ENCODE measurements at regions not wholly inside any gene's neighbourhood (a gene's known extent, or its start where the extent isn't known, plus 50 kb on each side); places are given as distances from the start of the nearest gene placed in this dataset.

DNA sequence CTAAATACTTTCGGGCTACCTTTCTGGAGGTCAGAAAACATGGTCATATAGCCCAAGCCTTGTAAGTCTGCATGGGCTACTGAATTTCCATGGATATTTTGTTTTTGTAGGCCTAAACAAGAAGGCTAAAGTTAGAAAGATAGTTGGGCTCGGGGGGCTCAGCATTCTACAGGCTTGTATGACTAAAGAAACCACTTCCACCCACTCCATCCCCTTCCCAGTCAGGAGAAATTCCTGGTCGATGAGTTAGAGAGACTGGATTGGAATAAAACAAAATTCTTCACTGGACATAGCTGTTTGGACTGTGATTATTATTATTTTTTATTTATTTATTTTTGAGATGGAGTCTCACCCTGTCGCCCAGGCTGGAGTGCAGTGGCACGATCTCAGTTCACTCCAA is 539.4 kb upstream of the TNP1 start:
- H3K4me3 Mint-ChIP-seq: no peak overlapping the region
- peaks cover 11 to 24% of the 10 kb centered on the region in 2 donors for H3K4me1 ChIP-seq (ENCODE audit: control insufficient read depth in 1 of 2, insufficient read depth in 2 of 2, low read length in 2 of 2)
- no peaks in the 10 kb centered on the region for H3K9me3 ChIP-seq (replicated peaks in 1 of 2; ENCODE audit: control insufficient read depth in 1 of 2, insufficient read depth in 1 of 2, low read length in 2 of 2)
- intact Hi-C loops (cut with micrococcal nuclease): no loop called here
- no peak overlapping the region for H3K27ac Mint-ChIP-seq
- peaks cover 0 to 5% (median 0%) of the 10 kb centered on the region in 7 donors for H3K9me3 Mint-ChIP-seq
- no peak for DNase-seq
- H3K36me3 ChIP-seq (replicated peaks in 1 of 2; ENCODE audit: control insufficient read depth in 1 of 2, insufficient read depth in 2 of 2, low read length in 2 of 2): no peaks in the 10 kb centered on the region
- no peaks in the 10 kb centered on the region for H4K20me1 ChIP-seq (ENCODE audit: insufficient read depth, low read length)
- H3K27me3 ChIP-seq (ENCODE audit: control insufficient read depth in 2 of 2, insufficient read depth in 2 of 2, low read length in 2 of 2): peaks cover 0 to 2% of the 10 kb centered on the region in 2 donors
- no peak overlapping the region for H2AFZ ChIP-seq (ENCODE audit: insufficient read depth, low read depth, low read length, poor library complexity, severe bottlenecking)
- H3K27ac ChIP-seq (ENCODE audit: low read depth in 1 of 2, low read length in 2 of 2): no peak overlapping the region
- peak overlapping the region; percentile 30 for H3K4me2 ChIP-seq (replicated peaks; ENCODE audit: extremely low read depth, low read length, poor library complexity, severe bottlenecking)
- peaks cover 7 to 10% (median 8%) of the 10 kb centered on the region in 3 donors for H3K27me3 Mint-ChIP-seq (ENCODE audit: low read depth in 3 of 3)
- no CpG with 5 or more reads among the region's 5 CpGs for WGBS (ENCODE audit: insufficient coverage)
- H3K36me3 Mint-ChIP-seq: peaks cover 0 to 4% of the 10 kb centered on the region in 2 donors
- no peak overlapping the region for H3K9ac ChIP-seq (ENCODE audit: insufficient read depth, low read length, poor library complexity, severe bottlenecking)
- H3K4me1 Mint-ChIP-seq: peaks cover 33% of the 10 kb centered on the region
- TF ChIP-seq, protein P1, sequence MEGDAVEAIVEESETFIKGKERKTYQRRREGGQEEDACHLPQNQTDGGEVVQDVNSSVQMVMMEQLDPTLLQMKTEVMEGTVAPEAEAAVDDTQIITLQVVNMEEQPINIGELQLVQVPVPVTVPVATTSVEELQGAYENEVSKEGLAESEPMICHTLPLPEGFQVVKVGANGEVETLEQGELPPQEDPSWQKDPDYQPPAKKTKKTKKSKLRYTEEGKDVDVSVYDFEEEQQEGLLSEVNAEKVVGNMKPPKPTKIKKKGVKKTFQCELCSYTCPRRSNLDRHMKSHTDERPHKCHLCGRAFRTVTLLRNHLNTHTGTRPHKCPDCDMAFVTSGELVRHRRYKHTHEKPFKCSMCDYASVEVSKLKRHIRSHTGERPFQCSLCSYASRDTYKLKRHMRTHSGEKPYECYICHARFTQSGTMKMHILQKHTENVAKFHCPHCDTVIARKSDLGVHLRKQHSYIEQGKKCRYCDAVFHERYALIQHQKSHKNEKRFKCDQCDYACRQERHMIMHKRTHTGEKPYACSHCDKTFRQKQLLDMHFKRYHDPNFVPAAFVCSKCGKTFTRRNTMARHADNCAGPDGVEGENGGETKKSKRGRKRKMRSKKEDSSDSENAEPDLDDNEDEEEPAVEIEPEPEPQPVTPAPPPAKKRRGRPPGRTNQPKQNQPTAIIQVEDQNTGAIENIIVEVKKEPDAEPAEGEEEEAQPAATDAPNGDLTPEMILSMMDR (IDR thresholded peaks at IDR 0.05): no peak
- H3K4me3 ChIP-seq (replicated peaks in 1 of 3; ENCODE audit: low read depth in 2 of 3, low read length in 3 of 3): no peak overlapping the region
- no peaks in the 10 kb centered on the region for H3K79me2 ChIP-seq (ENCODE audit: insufficient read depth, low read length)

DNA sequence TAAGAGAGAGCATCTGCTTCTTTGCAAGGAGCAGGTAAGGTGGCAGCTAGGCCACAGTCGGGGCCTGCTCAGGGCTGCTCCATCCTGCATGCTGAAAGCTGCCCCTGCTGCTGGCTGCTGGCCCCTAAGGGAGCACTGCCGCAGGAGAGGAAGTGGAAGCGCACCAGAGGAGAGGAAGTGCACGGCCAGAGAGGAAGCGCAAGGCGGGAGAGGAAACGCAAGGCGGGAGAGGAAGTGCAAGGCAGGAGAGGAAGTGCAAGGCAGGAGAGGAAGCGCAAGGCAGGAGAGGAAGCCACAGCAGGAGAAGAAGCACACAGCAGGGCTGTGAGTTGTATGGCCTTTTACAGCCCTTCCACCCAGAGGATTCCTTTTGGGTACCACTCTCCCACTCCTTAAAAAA is 539.0 kb upstream of the TNP1 start:
- WGBS (ENCODE audit: insufficient coverage): 9% methylated on average over 6 of the region's 9 CpGs
- H3K4me2 ChIP-seq (replicated peaks; ENCODE audit: extremely low read depth, low read length, poor library complexity, severe bottlenecking): peak overlapping the region; percentile 30
- no peaks in the 10 kb centered on the region for H3K79me2 ChIP-seq (ENCODE audit: insufficient read depth, low read length)
- intact Hi-C loops (cut with micrococcal nuclease): no loop called here
- no peaks in the 10 kb centered on the region for H3K9me3 ChIP-seq (replicated peaks in 1 of 2; ENCODE audit: control insufficient read depth in 1 of 2, insufficient read depth in 1 of 2, low read length in 2 of 2)
- H3K27me3 ChIP-seq (ENCODE audit: control insufficient read depth in 2 of 2, insufficient read depth in 2 of 2, low read length in 2 of 2): peaks cover 0 to 2% of the 10 kb centered on the region in 2 donors
- H3K9ac ChIP-seq (ENCODE audit: insufficient read depth, low read length, poor library complexity, severe bottlenecking): no peak overlapping the region
- H2AFZ ChIP-seq (ENCODE audit: insufficient read depth, low read depth, low read length, poor library complexity, severe bottlenecking): no peak overlapping the region
- no peaks in the 10 kb centered on the region for H3K36me3 ChIP-seq (replicated peaks in 1 of 2; ENCODE audit: control insufficient read depth in 1 of 2, insufficient read depth in 2 of 2, low read length in 2 of 2)
- H3K4me1 ChIP-seq (ENCODE audit: control insufficient read depth in 1 of 2, insufficient read depth in 2 of 2, low read length in 2 of 2): peaks cover 11 to 25% of the 10 kb centered on the region in 2 donors
- no peak overlapping the region for H3K27ac ChIP-seq (ENCODE audit: low read depth in 1 of 2, low read length in 2 of 2)
- no peak overlapping the region for H3K4me3 Mint-ChIP-seq
- H3K36me3 Mint-ChIP-seq: peaks cover 0 to 4% of the 10 kb centered on the region in 2 donors
- H3K4me1 Mint-ChIP-seq: peaks cover 34% of the 10 kb centered on the region
- no peaks in the 10 kb centered on the region for H4K20me1 ChIP-seq (ENCODE audit: insufficient read depth, low read length)
- peak overlapping the region in 1 of 3 experiments; percentile 16 for H3K4me3 ChIP-seq (replicated peaks in 1 of 3; ENCODE audit: low read depth in 2 of 3, low read length in 3 of 3)
- no peak overlapping the region for H3K27ac Mint-ChIP-seq
- peak; percentile 51 to 76 (median 67) for DNase-seq
- peaks cover 5 to 10% (median 8%) of the 10 kb centered on the region in 3 donors for H3K27me3 Mint-ChIP-seq (ENCODE audit: low read depth in 3 of 3)
- TF ChIP-seq, protein P1 (IDR thresholded peaks at IDR 0.05): no peak
- peaks cover 0 to 5% (median 0%) of the 10 kb centered on the region in 7 donors for H3K9me3 Mint-ChIP-seq

Data from CD14-positive monocyte (primary cell).